Lower leg skin (tissue), 3 donors: ENCODE measurements at regions not wholly inside any gene's neighbourhood (a gene's known extent, or its start where the extent isn't known, plus 50 kb on each side); places are given as distances from the start of the nearest gene placed in this dataset.

ENCODE experiments used
- CTCF ChIP-seq, 3 donors: fragments of 450-650 bp; IDR thresholded peaks; one replicate each; pipeline ENCODE4 v1.5.1; 2016; ENCODE audit warnings: antibody characterized with exemption in 3 of 3, mild to moderate bottlenecking in 3 of 3, moderate library complexity in 2 of 3
- POLR2A ChIP-seq, 2 donors: fragments of 450-650 bp; IDR thresholded peaks; one replicate each; pipeline ENCODE4 v1.6.1; 2016 to 2017; ENCODE audit warnings: antibody characterized with exemption in 2 of 2, mild to moderate bottlenecking in 1 of 2, moderate library complexity in 1 of 2

- no peak for TF ChIP-seq POLR2A (IDR thresholded peaks at IDR 0.05)
- no peak for TF ChIP-seq CTCF (IDR thresholded peaks at IDR 0.05)
Observed at GRCh38 chr12:84033162-84033561, 879.4 kb downstream of the SLC6A15 start.
